ENCODE measurements at regions not wholly inside any gene's neighbourhood (a gene's known extent, or its start where the extent isn't known, plus 50 kb on each side); places are given as distances from the start of the nearest gene placed in this dataset.

GRCh38 chr12:75724928-75725312, 213.5 kb upstream of the KRR1 start (continued):
- TF ChIP-seq NFIC (IDR thresholded peaks at IDR 0.05; ENCODE audit: borderline replicate concordance): peak; percentile 73; the same call in 1 of the 2 replicates
- no peak for TF ChIP-seq EZH2phosphoT487 (IDR thresholded peaks at IDR 0.05; ENCODE audit: borderline replicate concordance, low read depth)
- TF ChIP-seq MXI1 (IDR thresholded peaks at IDR 0.05; ENCODE audit: low read depth, low read length): 0 out of 2 replicates have a peak, but pooled peaks have one; percentile 32
- TF ChIP-seq EP300 (IDR thresholded peaks at IDR 0.05; ENCODE audit: borderline replicate concordance in 1 of 2, low read depth in 1 of 2, low read length in 1 of 2): peak; percentile 48 to 77
- no peak for TF ChIP-seq SMC3 (IDR thresholded peaks at IDR 0.05; ENCODE audit: low read depth, low read length)
- no peak for TF ChIP-seq CTCF (IDR thresholded peaks at IDR 0.05)

GRCh38 chr12:75724307-75724927, 213.0 kb upstream of the KRR1 start:
- Histone ChIP-seq H3F3A (replicated peaks; ENCODE audit: insufficient read depth) (peaks cover 37% of the 10 kb centered on the region), H4K20me1 (ENCODE audit: insufficient read depth) (no peaks in the 10 kb centered on the region), H3K9me2 (no peaks in the 10 kb centered on the region), H3K9me3 (no peaks in the 10 kb centered on the region), H3K27me3 (ENCODE audit: insufficient read depth) (no peaks in the 10 kb centered on the region), H3K4me1 (ENCODE audit: control insufficient read depth in 1 of 2, insufficient read depth in 2 of 2, low read depth in 1 of 2, low read length in 1 of 2) (peaks cover 24 to 52% of the 10 kb centered on the region in 2 experiments), H3K79me2 (ENCODE audit: insufficient read depth) (no peaks in the 10 kb centered on the region), H2AFZ (ENCODE audit: low read depth) (no peak overlapping the region), H3K4me2 (peak overlapping the region; percentile 58), H3K27ac (ENCODE audit: low read depth in 2 of 2, low read length in 1 of 2) (peak overlapping the region; percentile 72 to 80; a peak in 3 of 4 replicates), H3K4me3 (ENCODE audit: low read depth in 2 of 2, low read length in 1 of 2) (no peak overlapping the region), H3K9ac (peak overlapping the region; percentile 16; the same call in 1 of the 2 replicates), H3K36me3 (replicated peaks in 1 of 2; ENCODE audit: control insufficient read depth in 1 of 2, insufficient read depth in 2 of 2, low read length in 1 of 2) (no peaks in the 10 kb centered on the region)
- ChIA-PET CTCF (no interaction called here), POLR2A (no interaction called here)
- DNase-seq: no peak
- WGBS (ENCODE audit: low lambda C conversion rate): 98% methylated on average over 11 of the region's 11 CpGs
- no peak for TF ChIP-seq MAX (IDR thresholded peaks at IDR 0.05; ENCODE audit: low read depth)
- TF ChIP-seq USF1 (IDR thresholded peaks at IDR 0.05; ENCODE audit: borderline replicate concordance, low read depth): no peak
- TF ChIP-seq GATA2 (CRISPR knock-in tag; IDR thresholded peaks at IDR 0.05): no peak
- TF ChIP-seq YY1 (IDR thresholded peaks at IDR 0.05; ENCODE audit: low read depth): no peak
- no peak for TF ChIP-seq RAD21 (IDR thresholded peaks at IDR 0.05; ENCODE audit: low read length)
- TF ChIP-seq ELF1 (IDR thresholded peaks at IDR 0.05): no peak
- no peak for TF ChIP-seq ZBTB33 (IDR thresholded peaks at IDR 0.05; ENCODE audit: borderline replicate concordance, low read depth)
- no peak for TF ChIP-seq POLR2AphosphoS5 (IDR thresholded peaks at IDR 0.05; ENCODE audit: low read depth, low read length)
